Coronary artery (tissue), 2 donors: ENCODE measurements at regions not wholly inside any gene's neighbourhood (a gene's known extent, or its start where the extent isn't known, plus 50 kb on each side); places are given as distances from the start of the nearest gene placed in this dataset.

Experiments
- DNase-seq: peaks from one replicate; pipeline ENCODE4 v3.0.0-alpha.2; 2017; ENCODE audit warnings: low spot score
- H3K27ac ChIP-seq, 2 donors: fragments of 200-600 bp; sonication (generic); one replicate each; pipeline ENCODE4 v1.5.1; 2016 to 2019
- H3K4me3 ChIP-seq: fragments of 200-600 bp; sonication (generic); 2 replicates; pipeline ENCODE4 v1.5.1; 2016; ENCODE audit warnings: mild to moderate bottlenecking, moderate library complexity
- TF ChIP-seq, protein P1 (sequence below): fragments of 200-600 bp; sonication (generic); IDR thresholded peaks from one replicate; pipeline ENCODE4 v1.5.1; 2019; ENCODE audit warnings: antibody characterized with exemption

DNA sequence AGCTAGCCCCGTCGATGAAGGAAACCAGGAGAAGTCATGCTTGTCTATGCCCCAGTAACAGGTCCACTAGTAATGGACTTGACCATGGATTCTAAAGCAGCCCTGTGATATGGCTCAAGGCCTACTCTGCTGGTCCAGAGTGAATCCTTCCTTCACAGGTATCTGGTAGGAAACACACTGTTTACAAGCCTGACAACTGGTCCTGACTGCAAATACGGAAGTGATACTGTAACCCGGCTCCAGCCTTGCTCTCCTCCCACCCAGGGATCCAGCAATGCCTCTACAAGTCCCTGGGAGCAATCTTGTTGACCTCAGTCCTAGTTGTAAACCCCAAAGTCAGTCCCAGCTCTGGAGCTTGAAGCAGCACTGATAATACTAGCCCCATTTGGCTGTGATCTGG is 239.2 kb upstream of the GRID2 start:
- no peak overlapping the region for H3K4me3 ChIP-seq
- H3K27ac ChIP-seq: no peak overlapping the region
- DNase-seq: no peak
- TF ChIP-seq, protein P1, sequence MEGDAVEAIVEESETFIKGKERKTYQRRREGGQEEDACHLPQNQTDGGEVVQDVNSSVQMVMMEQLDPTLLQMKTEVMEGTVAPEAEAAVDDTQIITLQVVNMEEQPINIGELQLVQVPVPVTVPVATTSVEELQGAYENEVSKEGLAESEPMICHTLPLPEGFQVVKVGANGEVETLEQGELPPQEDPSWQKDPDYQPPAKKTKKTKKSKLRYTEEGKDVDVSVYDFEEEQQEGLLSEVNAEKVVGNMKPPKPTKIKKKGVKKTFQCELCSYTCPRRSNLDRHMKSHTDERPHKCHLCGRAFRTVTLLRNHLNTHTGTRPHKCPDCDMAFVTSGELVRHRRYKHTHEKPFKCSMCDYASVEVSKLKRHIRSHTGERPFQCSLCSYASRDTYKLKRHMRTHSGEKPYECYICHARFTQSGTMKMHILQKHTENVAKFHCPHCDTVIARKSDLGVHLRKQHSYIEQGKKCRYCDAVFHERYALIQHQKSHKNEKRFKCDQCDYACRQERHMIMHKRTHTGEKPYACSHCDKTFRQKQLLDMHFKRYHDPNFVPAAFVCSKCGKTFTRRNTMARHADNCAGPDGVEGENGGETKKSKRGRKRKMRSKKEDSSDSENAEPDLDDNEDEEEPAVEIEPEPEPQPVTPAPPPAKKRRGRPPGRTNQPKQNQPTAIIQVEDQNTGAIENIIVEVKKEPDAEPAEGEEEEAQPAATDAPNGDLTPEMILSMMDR: no peak

DNA sequence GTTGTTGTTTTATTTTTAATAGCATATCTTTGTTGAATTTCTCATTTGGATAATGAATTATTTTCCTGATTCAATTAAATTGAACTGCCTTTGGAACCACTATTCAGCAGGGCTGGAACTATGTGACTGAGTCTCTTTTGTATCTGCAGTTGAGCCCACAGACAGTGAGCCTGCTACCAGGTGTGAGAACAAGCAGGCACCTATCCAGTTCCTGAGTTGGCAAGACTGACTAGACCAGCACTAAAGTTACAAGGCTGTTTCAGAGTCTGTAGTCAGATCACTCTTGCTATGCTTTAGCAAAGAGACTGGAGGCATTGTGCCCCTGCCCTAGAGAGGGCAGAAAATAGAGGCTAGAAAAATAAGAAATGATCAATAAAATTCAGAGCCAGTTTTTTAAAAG is 237.3 kb upstream of the GRID2 start:
- DNase-seq: no peak
- TF ChIP-seq, protein P1: no peak
- Histone ChIP-seq H3K4me3 (no peak overlapping the region), H3K27ac (no peak overlapping the region)

DNA sequence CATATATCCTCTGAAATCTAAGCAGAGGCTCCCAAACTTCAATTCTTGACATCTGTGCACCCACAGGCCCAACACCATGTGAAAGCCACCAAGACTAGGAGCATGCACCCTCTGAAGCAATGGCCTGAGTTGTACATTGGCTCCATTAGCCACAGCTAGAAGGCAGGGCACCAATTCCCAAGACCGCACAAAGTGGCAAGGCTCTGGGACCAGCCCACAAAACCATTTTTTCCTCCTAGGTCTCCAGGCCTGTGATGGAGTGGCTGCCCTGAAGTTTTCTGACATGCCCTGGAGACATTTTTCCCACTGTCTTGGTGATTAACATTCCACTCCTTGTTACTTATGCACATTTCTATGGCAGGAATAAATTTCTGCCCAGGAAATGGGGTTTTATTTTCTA is 232.2 kb upstream of the GRID2 start:
- TF ChIP-seq, protein P1: no peak
- Histone ChIP-seq H3K4me3 (no peak overlapping the region), H3K27ac (no peak overlapping the region)
- no peak for DNase-seq

DNA sequence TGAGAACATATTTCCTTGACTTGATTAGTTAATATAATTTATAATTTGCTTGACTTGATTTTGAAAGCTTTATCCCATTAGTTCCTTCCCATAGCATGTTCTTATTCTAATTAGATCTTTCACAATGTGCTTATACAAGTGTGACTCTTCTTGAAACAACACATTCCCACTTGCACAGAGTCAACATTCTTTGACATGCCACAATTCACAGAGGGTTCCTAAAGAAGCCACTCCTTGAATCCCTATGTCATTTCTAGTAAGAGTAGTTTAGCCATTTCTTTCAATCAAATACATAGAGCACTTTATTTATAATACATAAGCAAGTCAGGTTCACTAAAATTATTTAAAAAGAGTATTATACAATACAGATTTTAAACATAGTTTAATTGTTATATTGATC is 228.9 kb upstream of the GRID2 start:
- H3K27ac ChIP-seq: no peak overlapping the region
- H3K4me3 ChIP-seq: no peak overlapping the region
- DNase-seq: no peak
- TF ChIP-seq, protein P1: no peak

DNA sequence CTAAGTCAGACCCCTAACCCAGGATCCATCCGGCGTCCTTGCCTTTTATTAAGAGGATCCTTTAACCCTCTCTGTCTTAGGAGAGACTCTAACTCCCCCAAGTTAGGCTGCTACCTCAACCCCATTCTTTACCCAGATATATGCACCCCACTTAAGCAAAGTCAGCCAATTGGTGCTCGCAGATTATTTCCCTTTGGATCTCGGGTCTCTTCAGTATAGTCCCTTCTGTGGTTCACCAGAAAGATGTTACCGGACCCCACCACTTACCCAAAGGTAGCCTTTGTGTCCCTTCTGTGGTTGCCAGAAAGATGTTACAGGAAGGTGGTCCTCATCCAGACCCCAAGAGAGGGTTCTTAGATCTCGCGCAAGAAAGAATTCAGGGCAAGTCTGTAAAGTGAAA is 212.9 kb upstream of the GRID2 start:
- TF ChIP-seq, protein P1: no peak
- DNase-seq: no peak
- no peak overlapping the region for H3K4me3 ChIP-seq
- no peak overlapping the region for H3K27ac ChIP-seq

DNA sequence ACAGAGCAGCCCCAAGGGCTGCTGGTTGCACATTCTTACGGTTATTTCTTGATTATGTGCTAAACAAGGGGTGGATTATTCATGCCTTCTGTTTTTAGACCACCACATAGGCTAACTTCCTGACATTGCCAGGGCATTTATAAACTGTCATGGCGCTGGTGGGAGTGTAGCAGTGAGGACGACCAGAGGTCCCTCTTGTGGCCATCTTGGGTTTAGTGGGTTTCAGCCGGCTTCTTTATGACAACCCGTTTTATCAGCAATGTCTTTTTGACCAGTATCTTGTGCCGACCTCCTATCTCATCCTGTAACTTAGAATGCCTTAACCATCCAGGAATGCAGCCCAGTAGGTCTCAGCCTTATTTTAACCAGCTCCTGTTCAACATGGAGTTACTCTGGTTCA is 212.4 kb upstream of the GRID2 start:
- no peak overlapping the region for H3K27ac ChIP-seq
- H3K4me3 ChIP-seq: no peak overlapping the region
- TF ChIP-seq, protein P1: no peak
- no peak for DNase-seq

DNA sequence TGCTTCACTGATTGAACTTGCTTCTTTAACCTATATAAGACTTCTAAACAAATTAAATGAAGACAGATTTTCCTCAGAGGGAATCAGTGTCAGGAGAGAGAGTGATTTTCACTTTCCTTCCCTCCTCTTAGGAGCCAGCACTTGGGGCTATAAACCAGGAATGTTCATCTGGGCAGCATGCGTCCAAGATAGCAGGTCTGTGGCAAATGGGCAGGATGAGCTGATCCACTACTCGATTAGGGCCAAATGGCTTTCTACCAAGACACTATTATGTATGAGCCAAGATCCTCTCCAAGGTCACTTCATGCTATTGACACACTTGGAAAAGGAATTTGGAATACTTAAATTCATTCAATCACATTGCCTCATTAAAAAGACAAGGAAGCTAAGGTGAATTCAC is 203.9 kb upstream of the GRID2 start:
- DNase-seq: no peak
- TF ChIP-seq, protein P1: no peak
- Histone ChIP-seq H3K27ac (no peak overlapping the region), H3K4me3 (no peak overlapping the region)
